ENCODE measurements at regions not wholly inside any gene's neighbourhood (a gene's known extent, or its start where the extent isn't known, plus 50 kb on each side); places are given as distances from the start of the nearest gene placed in this dataset.

DNA sequence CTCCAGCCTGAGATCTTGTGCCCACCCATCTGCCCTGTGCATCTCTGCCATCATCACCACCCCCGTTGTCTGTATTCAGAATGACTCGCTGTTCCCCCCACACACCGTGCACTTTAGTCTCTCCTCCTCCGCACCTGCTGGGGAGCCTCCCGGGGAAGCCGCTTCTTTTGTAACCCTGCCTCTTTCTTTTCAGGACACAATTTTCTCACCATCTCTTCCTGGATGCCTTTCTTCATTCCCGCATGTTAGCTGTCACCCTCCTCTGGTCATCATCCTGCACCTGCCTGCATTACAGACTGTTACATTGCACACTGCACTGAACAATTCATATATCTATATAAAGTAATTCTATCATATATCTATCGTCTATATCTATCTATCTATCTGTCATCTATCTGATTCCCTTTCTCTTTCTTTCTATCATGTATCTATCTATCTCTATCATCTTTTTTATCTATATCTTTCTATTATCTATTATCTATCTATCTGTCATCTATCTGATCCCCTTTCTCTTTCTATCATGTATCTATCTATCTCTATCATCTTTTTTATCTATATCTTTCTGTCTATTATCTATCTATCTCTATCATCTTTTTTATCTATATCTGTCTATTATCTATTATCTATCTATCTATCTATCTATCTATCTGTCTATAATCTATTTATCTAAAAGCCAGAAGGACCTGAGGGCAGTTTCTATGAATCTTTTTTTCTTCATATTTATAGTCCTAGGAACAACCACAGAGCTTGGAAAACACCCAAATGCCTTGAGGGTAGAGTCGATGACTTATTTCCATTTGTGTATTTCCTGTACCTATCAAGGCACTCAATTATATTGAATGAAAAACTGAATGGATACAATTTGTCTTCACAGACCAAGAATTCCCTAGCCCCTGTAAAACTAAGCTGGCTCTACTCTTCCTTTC is 642.5 kb downstream of the ACTR3B start:
- TF ChIP-seq, protein P1, sequence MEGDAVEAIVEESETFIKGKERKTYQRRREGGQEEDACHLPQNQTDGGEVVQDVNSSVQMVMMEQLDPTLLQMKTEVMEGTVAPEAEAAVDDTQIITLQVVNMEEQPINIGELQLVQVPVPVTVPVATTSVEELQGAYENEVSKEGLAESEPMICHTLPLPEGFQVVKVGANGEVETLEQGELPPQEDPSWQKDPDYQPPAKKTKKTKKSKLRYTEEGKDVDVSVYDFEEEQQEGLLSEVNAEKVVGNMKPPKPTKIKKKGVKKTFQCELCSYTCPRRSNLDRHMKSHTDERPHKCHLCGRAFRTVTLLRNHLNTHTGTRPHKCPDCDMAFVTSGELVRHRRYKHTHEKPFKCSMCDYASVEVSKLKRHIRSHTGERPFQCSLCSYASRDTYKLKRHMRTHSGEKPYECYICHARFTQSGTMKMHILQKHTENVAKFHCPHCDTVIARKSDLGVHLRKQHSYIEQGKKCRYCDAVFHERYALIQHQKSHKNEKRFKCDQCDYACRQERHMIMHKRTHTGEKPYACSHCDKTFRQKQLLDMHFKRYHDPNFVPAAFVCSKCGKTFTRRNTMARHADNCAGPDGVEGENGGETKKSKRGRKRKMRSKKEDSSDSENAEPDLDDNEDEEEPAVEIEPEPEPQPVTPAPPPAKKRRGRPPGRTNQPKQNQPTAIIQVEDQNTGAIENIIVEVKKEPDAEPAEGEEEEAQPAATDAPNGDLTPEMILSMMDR (IDR thresholded peaks at IDR 0.05), result no peak
- no peak for TF ChIP-seq POLR2A (IDR thresholded peaks at IDR 0.05)

Measured in thyroid gland (tissue), 4 donors.